ENCODE measurements at regions not wholly inside any gene's neighbourhood (a gene's known extent, or its start where the extent isn't known, plus 50 kb on each side); places are given as distances from the start of the nearest gene placed in this dataset.
"Not testable (repeated sequence)": the region's sequence is repeated elsewhere in the genome, so short reads cannot be mapped to it uniquely, and the experiment has no call there.

GRCh38 chr9:62908271-62908670 is 1718.4 kb downstream of the SPATA31A7 start:
- intact Hi-C loops (cut with DNase I, micrococcal nuclease); ATAC-seq: not testable (repeated sequence)
- peak in 1 of 2 donors; percentile 9 for DNase-seq

- intact Hi-C loops (cut with DNase I, micrococcal nuclease); ATAC-seq; DNase-seq: not testable (repeated sequence)
Measured at GRCh38 chr9:62909447-62909846, 1719.6 kb downstream of the SPATA31A7 start.

DNA sequence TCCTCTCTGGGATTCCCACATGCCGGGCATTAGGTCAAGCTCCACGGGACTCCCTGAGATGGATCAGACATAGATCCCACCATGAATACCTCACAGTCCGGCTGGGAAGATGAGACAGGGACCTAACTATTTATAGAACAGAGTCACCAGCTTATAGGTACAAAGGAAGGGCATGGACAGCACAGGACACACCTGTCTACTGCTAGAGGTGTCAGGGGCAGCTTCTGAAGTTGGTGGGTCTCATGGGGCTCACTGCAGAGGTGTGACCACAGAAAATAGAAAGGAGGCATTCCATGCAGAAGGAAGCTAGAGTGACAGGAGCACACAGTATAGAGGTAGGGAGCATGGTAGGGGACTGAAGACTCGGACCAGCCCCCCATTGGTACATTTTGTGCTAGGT is 1722.4 kb downstream of the SPATA31A7 start:
- not testable (repeated sequence) for ATAC-seq, DNase-seq

DNA sequence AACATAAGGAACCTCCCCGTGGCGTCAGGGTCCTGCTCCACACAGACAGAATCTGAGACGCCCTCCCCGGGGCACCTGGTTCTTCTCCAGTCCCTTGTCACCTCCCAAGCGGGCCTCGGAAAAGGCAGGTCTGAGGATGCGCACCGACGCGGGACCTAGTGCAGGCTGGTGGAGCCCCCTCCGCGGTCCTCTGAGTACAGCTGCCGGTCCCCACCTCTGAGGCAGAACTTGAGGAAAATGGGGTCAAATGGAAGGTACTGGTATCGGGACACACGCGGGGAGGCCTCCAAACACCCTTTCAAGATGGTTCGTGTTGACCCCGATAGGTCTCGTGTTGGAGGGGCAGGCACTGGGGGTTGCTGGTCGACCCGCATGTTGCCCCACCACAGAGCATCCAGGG is 1725.3 kb downstream of the SPATA31A7 start:
- intact Hi-C loops (cut with DNase I, micrococcal nuclease); ATAC-seq: not testable (repeated sequence)
- peak; percentile 3 to 13 for DNase-seq

More for the DNA sequence above, 1722.4 kb downstream of the SPATA31A7 start:
- intact Hi-C loops (cut with DNase I, micrococcal nuclease), result not testable (repeated sequence)

GRCh38 chr9:62915661-62916060 is 1725.8 kb downstream of the SPATA31A7 start:
- DNase-seq; intact Hi-C loops (cut with DNase I, micrococcal nuclease): not testable (repeated sequence)
- ATAC-seq, result peak; percentile 100

DNA sequence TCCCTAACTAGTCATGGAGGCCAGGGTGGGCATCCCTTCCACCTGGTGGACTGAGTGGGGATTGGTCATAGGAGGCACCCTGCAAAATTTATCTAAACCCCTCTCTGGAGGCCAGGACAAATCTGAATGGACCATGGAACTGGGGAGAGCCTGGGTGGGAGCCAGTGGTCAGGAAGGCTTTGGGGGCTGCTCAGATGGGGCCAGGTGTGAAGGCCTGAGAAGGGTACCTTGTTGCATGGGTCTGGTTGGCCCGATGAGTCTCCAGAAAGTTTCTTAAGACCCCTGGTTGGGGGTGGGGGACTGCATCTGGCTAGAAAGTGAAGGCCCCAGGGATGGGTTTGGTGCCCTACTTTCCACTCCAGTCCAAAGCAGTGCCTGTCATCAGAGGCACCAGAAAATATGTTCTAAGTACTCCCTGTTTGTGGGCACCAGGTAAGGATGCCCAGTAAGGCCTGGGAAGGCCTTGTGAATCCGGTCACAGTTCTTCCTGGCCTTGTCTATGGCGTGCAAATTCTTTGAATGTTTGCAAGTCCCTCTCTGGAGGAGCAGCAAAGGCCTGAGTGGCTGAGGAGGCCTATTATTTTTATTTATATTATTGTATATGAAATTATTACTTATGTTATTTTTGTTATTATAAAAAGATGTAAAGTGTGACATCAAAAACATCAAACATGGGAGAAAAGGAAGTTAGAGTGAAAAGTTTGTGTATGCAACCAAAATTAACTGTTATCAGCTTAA is 1729.0 kb downstream of the SPATA31A7 start:
- not testable (repeated sequence) for ATAC-seq
- peak in 1 of 2 donors; percentile 11 for DNase-seq

DNA sequence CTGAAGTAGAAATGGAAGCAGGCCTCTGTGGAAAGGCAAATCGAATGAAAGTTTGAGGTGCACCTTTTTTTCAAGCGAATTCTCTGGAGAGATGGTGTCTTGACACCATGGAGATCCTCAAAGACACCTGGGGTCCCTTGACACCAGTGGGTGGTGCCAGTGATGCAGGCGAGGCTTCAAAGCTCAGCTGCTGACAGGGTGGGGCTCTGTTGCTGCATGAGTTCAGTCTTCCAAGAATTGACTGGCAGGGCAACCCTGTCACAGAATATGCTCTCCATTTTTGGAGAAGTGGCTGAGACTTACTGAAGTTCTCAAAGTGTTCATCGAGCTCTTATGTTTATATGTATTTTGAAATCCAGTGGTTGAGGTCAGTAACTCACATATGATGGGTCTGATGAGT is 1741.6 kb downstream of the SPATA31A7 start:
- ATAC-seq; DNase-seq; intact Hi-C loops (cut with DNase I, micrococcal nuclease): not testable (repeated sequence)

More for the DNA sequence above, 1729.0 kb downstream of the SPATA31A7 start:
- intact Hi-C loops (cut with DNase I, micrococcal nuclease), result not testable (repeated sequence)

- intact Hi-C loops (cut with DNase I, micrococcal nuclease); DNase-seq; ATAC-seq: not testable (repeated sequence)
Measured at GRCh38 chr9:62952840-62953239, 1763.0 kb downstream of the SPATA31A7 start.
